ENCODE measurements at regions not wholly inside any gene's neighbourhood (a gene's known extent, or its start where the extent isn't known, plus 50 kb on each side); places are given as distances from the start of the nearest gene placed in this dataset.
A peak's percentile ranks its signal among the peaks of the same experiment; 100 is the strongest.

DNA sequence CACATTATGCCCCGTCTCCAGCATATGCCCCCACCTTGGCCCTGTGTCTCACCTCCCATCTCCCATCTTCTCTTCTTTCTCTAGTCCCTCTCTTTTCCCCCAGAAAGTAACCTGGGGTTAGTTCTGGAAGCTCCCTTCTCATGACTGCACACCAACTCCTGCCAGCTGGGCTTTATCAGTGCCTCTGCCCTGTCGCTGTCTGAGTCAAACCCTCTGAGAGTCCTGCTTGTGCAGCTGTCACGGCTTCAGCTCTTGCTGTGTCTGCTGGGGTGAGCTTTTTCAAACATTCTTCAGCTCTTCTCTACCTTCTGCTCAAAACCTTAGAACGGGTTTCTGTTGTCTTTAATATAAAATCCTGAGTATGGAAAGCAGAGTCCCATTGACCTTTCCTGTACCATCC is 304.5 kb upstream of the B3GAT1 start:
- no peak for DNase-seq (ENCODE audit: low read depth in 3 of 3, low spot score in 2 of 3)

DNA sequence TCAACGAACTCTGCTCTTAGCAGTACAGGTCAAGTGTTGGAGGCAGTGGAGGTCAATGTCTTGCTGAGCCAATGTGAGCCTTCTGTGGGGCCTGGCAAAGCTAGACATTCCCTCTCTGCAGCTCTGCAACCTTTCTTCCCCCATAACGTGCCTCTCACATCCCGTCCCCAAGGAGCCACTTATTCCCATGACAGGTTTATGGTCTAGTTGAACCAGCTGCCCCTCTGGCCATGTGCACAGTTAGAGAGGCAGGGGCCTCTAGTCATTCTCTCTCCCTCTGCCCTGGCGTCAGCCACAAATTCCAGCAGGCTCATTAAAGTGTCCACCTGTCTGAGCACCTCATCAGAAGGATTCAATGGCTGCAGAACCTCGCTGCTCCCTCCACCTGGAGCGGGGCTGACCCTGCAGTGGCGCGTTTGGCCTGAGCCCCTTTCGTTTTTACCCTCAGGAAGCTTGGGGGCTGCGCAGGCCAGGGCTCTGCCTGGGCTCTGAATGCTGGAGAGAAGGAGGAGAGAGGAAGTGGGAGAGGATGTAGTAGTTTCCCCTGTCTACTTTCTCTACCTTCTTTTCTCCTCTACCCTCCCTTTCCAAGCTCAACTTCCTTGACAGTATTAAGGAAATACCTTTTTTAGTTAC is 302.1 kb upstream of the B3GAT1 start:
- DNase-seq (ENCODE audit: low read depth in 3 of 3, low spot score in 2 of 3): peak in 2 of 3 donors; percentile 79 to 80

- no peak for DNase-seq (ENCODE audit: low read depth in 3 of 3, low spot score in 2 of 3)
These were observed 300.4 kb upstream of the B3GAT1 start for GRCh38 chr11:134712228-134713145.

- no peak for DNase-seq (ENCODE audit: low read depth in 3 of 3, low spot score in 2 of 3)
These were observed 299.5 kb upstream of the B3GAT1 start for GRCh38 chr11:134711588-134711987.

GRCh38 chr11:134710861-134711407 is 298.9 kb upstream of the B3GAT1 start:
- DNase-seq (ENCODE audit: low read depth in 3 of 3, low spot score in 2 of 3): no peak

DNA sequence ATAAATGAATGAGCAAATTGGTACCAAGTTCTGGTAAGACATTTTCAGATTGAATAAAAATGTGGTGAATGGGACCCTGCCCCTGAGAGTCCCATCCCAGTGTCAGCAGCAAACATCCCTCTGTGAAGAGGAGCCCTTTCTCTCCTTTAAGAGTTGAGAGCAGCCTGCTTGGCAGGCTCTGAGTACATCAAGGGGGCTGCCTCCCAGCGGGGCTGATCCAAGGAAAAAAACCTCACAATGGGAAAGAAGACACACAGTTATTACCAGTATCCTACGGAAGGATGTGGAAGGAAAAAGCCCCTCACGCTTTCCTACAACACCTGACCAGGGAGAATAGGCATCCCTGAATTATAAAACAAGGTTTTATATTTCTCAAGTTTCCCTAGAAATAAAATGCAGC is 293.8 kb upstream of the B3GAT1 start:
- no peak for DNase-seq (ENCODE audit: low read depth in 3 of 3, low spot score in 2 of 3)

DNA sequence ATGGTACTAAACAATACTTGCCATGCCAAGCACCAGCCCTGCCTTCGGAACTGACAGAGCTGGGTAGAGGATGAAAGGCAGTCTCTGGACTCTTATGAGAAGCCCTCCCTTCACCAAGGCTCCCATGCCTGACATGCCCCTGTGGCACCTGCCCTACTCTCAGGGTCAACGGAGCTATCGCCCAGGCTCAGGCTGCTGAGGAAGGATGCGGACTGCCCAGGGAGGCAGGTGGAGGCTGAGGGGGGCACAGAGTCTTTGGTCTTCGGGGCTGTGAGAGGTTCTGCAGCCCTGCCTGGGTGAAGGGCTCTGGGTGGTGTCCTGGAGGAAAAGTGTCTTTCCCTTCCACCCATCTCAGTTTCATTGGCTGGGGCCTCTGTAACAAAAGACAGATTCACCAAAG is 290.8 kb upstream of the B3GAT1 start:
- DNase-seq (ENCODE audit: low read depth in 3 of 3, low spot score in 2 of 3): no peak

DNA sequence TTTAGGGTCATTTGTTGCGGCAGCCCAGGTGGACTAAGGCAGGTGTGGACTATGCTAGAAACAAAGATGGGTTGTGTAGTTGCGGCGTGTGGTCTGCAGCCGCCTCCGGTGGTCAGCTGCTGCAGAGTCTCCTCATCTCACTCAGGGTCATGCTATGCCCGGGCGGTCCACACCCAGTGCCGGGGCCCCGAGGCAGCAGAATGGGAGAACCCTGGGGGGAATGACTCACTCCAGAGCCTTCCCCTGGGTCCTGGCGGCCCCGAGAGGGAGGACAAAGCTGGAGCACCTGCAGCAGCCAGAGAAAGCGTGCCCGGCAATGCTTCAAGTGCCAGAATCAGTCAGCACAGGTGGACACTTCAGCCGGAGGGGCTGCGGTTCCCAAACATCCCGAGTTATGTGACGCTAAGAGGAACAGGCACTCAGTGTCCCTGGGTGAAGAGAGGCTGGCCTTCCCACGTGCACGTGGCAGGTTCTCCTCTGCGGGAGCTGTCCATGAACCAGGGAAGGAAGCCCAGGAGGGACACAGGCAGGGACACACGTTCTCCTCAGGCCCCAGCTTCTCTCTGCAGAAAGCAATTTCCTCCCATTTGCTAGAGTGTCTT is 289.6 kb upstream of the B3GAT1 start:
- DNase-seq (ENCODE audit: low read depth in 3 of 3, low spot score in 2 of 3): no peak

DNA sequence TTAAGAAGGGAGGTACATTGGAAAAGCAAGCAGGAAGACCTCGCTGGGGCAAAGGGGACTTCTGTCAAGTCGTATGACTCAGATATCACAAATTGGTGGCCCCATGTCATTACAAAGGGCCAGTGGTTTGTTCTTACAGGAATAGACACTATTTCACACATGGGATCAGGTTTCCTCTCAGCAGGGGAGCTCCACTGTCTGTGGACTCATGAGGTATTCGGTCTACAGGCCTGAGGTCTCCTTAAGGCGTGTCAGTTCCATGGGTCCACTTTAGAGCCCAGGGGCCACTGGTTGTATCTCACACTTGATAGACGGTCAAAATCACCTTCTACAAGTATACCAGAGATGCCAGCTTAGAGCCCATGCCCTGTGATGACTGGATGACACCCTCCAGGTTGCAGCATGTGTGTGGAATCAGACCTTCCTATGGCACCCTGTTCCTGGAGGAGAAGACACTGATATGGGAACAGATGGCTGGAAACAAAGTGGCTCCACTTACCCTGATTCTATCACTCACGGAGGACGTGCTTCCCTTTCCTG is 288.1 kb upstream of the B3GAT1 start:
- DNase-seq (ENCODE audit: low read depth in 3 of 3, low spot score in 2 of 3): no peak

- no peak for DNase-seq (ENCODE audit: low read depth in 3 of 3, low spot score in 2 of 3)
These were observed 284.4 kb upstream of the B3GAT1 start for GRCh38 chr11:134696455-134696854.

DNA sequence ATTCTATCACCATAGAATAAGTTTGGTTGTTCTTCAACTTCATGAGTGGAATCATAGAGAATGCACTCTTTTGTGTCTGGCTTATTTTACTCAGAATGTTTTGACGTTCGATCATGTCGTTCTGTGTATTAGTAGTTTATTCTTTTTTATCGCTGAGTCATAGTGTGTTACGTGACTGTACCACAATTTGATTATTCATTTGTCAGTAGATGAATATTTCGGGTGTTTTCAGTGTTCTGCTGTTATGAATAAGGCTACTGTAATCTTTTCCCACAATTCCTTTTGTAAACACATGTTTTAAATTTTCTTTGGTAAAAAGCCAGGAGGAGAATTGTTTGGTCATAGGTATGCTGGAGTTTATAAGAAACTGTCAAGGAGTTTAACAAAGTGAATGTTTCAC is 279.9 kb upstream of the B3GAT1 start:
- DNase-seq (ENCODE audit: low read depth in 3 of 3, low spot score in 2 of 3): no peak

DNA sequence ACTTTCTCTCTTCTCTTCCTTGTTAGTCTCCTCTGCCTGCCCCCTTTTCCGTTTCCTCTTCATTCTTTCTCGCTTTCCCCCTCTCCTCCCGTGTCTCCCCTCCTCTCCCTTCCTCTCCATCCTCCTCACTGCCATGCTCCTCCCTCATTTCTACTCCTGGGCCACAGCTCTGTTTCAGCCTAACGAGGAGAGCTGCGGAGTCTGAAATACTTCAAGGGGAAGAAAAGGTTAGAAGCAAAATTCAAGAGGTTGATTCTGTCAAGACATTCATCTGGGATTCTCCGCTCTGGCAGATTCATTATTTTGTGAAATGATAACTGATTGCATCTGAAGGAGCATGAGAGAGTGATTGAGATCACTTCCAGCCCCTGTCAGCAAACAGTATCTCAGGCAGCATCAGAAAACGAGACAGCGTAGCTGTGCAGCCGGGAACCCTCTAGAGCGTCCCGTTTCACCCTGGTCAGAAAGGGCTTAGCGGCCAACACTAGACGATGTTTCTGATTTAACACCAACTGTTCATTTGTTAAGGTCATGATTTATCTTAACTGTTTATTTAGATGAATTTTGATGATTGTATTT is 279.3 kb upstream of the B3GAT1 start:
- DNase-seq (ENCODE audit: low read depth in 3 of 3, low spot score in 2 of 3): no peak

- DNase-seq (ENCODE audit: low read depth in 3 of 3, low spot score in 2 of 3): no peak
These were observed 277.8 kb upstream of the B3GAT1 start for GRCh38 chr11:134689886-134690285.

DNA sequence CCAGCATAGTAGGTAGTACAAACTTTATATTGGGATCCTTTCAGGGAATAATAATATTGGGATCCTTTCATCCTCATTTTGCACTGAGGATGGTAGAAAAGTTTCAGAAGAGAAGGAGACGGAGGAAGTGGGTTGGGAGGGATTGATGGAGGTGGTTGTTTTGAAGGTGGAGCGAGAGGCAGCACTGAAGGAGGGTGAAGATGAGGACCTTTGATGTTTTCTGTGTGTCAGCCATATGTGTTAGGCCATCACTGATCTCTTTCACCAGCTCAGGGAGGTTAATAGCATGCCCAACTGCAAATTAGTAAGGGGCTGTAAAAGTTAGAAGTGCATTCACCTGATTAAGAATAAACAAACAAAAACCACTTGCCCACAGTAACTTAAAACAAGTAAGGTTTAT is 275.5 kb upstream of the B3GAT1 start:
- no peak for DNase-seq (ENCODE audit: low read depth in 3 of 3, low spot score in 2 of 3)

DNA sequence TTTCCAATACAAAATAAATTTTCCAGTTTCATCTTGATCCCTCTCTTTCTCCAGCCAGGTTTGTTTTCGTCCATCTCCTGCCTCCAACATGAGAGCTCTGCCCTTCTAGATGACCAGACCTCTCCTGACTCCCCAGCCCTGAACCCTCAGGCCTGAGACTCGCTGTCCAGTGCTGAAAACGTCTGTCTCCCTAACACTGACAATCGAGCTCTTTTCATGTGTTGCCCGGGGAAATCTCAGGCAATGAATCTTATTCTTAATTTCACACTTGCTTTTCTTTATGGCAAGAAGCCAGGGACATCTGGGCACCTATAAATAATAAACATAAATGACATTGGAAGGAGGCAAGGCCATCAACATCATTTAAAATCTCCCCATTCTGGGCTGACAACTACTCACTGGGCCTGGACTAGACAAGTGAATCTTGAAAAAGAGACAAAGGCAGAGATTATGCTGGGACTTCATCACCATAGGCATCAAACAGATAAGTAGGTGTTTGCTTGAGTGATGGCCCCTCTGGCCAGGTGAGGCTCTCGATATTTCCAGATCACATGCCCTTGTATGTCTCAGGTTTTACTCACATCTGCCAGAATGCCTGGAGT is 274.5 kb upstream of the B3GAT1 start:
- DNase-seq (ENCODE audit: low read depth in 3 of 3, low spot score in 2 of 3): peak in 1 of 3 donors; percentile 30

- no peak for DNase-seq (ENCODE audit: low read depth in 3 of 3, low spot score in 2 of 3)
These were observed 273.8 kb upstream of the B3GAT1 start for GRCh38 chr11:134685793-134686380.

DNA sequence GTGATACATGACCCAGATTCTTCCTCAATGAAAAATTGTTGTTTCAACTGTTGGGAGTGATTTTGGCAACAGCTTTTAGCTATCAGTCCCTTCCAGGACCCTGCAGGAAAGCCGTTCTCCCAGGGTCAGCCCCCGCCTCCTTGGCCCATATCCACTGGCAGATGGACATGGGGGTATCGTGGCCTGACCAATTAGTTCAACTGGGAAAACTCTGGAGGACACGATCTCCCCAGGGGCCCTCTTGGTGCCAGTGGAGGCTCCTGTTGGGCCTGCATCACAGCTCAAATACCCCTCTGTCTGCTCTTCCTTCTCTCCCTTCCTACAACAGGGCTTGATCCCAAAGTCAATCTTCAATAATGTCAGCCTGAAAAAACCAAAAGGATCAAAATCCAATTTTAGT is 272.5 kb upstream of the B3GAT1 start:
- DNase-seq (ENCODE audit: low read depth in 3 of 3, low spot score in 2 of 3): no peak

GRCh38 chr11:134683860-134684259 is 271.8 kb upstream of the B3GAT1 start:
- DNase-seq (ENCODE audit: low read depth in 3 of 3, low spot score in 2 of 3): no peak

DNA sequence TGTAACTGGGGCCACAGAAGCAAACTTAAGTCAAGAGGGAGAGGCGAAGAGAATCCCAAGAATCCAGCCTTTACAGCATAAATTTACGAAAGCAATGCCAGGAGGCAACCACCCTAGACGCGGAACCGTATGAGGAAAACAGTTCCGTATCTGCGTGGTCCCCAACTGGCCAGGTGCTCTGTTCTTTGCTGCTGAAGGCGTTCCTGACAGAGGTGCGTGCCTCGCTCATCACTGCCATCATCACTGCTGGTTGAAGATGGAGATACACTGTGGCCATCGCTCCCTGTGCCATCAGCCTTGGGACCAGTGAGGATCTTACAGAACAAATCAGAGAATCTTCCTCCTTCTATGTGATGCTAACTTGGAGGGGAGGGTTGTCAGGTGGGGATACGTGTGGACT is 270.5 kb upstream of the B3GAT1 start:
- DNase-seq (ENCODE audit: low read depth in 3 of 3, low spot score in 2 of 3): no peak

- DNase-seq (ENCODE audit: low read depth in 3 of 3, low spot score in 2 of 3): no peak
These were observed 267.6 kb upstream of the B3GAT1 start for GRCh38 chr11:134679592-134679991.

Measured in right renal cortex interstitium (tissue), 3 donors.